Peyer's patch (tissue), 4 donors: ENCODE measurements at regions not wholly inside any gene's neighbourhood (a gene's known extent, or its start where the extent isn't known, plus 50 kb on each side); places are given as distances from the start of the nearest gene placed in this dataset.

Source experiments
- DNase-seq, 3 donors: peaks; one replicate each; pipeline ENCODE4 v3.0.0-alpha.2; 2017 to 2019
- H3K27ac ChIP-seq, 4 donors: fragments of 200-600 bp; sonication (generic); one replicate each; pipeline ENCODE4 v1.5.1; 2016 to 2019
- H3K27me3 ChIP-seq, 2 donors: fragments of 200-600 bp; sonication (generic); one replicate each; pipeline ENCODE4 v1.5.1; 2019
- H3K36me3 ChIP-seq, 3 donors: fragments of 200-600 bp; sonication (generic); one replicate each; pipeline ENCODE4 v1.5.1; 2016 to 2019
- H3K4me1 ChIP-seq, 4 donors: fragments of 200-600 bp; sonication (generic); one replicate each; pipeline ENCODE4 v1.5.1; 2016 to 2019
- H3K4me3 ChIP-seq, 4 donors: fragments of 200-600 bp; sonication (generic); 1 replicate in 3 of 4; 2 replicates in 1 of 4; pipeline ENCODE4 v1.5.1; 2016 to 2019; ENCODE audit warnings: mild to moderate bottlenecking in 1 of 4
- H3K9me3 ChIP-seq, 4 donors: fragments of 200-600 bp; sonication (generic); one replicate each; pipeline ENCODE4 v1.5.1; 2016 to 2019; ENCODE audit warnings: mild to moderate bottlenecking in 1 of 4
- POLR2A ChIP-seq, 2 donors: fragments of 450-650 bp; IDR thresholded peaks; one replicate each; pipeline ENCODE4 v1.5.1; 2017; ENCODE audit warnings: antibody characterized with exemption in 2 of 2, mild to moderate bottlenecking in 2 of 2, moderate library complexity in 2 of 2
- TF ChIP-seq, protein P1 (sequence below), 6 experiments: fragments of 450-650 bp in 4 of 6; fragments of 200-600 bp in 2 of 6; sonication (generic) in 1 of 6; IDR thresholded peaks; one replicate each; pipeline ENCODE4 v1.5.1; 2017 to 2019; ENCODE audit warnings: antibody characterized with exemption in 6 of 6, mild to moderate bottlenecking in 3 of 6, moderate library complexity in 1 of 6

DNA sequence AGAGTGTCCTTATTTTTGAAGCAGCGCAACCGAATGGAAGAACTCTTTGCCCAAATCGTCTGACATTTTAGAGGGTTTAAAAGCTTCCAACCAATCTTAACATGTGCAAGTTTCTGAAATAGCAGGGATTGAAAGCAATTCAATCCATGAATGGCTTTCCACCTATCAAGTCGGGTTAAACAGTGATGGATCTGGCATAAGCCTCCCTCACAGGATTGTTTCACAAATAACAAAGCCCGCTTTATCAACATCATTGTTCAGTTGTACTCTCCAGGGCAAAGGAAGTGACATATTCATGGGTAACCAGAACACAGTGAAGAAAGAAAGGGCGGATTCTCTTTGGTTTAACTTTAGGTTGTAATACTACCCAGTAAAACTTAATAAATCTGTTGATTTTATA lies 497.3 kb downstream of the MTRR start:
- no peaks in the 10 kb centered on the region for H3K9me3 ChIP-seq
- H3K4me1 ChIP-seq = no peaks in the 10 kb centered on the region
- H3K27ac ChIP-seq = no peak overlapping the region
- DNase-seq = no peak
- H3K27me3 ChIP-seq = no peaks in the 10 kb centered on the region
- no peak for TF ChIP-seq POLR2A (IDR thresholded peaks at IDR 0.05)
- H3K36me3 ChIP-seq = no peaks in the 10 kb centered on the region
- H3K4me3 ChIP-seq = no peak overlapping the region

- no peaks in the 10 kb centered on the region for H3K27me3 ChIP-seq
- no peaks in the 10 kb centered on the region for H3K4me1 ChIP-seq
- no peaks in the 10 kb centered on the region for H3K36me3 ChIP-seq
- no peak for TF ChIP-seq POLR2A (IDR thresholded peaks at IDR 0.05)
- TF ChIP-seq, protein P1, sequence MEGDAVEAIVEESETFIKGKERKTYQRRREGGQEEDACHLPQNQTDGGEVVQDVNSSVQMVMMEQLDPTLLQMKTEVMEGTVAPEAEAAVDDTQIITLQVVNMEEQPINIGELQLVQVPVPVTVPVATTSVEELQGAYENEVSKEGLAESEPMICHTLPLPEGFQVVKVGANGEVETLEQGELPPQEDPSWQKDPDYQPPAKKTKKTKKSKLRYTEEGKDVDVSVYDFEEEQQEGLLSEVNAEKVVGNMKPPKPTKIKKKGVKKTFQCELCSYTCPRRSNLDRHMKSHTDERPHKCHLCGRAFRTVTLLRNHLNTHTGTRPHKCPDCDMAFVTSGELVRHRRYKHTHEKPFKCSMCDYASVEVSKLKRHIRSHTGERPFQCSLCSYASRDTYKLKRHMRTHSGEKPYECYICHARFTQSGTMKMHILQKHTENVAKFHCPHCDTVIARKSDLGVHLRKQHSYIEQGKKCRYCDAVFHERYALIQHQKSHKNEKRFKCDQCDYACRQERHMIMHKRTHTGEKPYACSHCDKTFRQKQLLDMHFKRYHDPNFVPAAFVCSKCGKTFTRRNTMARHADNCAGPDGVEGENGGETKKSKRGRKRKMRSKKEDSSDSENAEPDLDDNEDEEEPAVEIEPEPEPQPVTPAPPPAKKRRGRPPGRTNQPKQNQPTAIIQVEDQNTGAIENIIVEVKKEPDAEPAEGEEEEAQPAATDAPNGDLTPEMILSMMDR (IDR thresholded peaks at IDR 0.05) = no peak
- no peak for DNase-seq
- no peak overlapping the region for H3K4me3 ChIP-seq
- H3K27ac ChIP-seq = no peak overlapping the region
- no peaks in the 10 kb centered on the region for H3K9me3 ChIP-seq
Observed at GRCh38 chr5:8376478-8376877, 507.5 kb downstream of the MTRR start.

DNA sequence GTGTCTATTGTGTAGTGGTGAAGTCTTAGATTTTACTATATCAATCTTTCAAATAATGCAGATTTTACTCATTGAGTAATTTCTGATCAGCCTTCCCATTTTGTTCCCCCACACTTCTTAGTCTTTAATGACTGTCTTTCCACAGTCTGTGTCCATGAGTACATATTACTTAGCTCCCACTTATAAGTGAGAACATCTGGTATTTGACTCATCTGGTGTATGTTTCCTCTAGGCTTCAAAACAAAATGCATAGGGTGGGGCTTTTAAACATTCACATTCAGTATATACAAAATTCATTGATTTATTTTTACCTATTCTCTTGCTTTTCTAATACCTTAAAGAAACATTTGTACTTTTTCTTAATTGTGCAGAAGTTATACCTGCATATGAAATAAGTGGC lies 513.0 kb downstream of the MTRR start:
- Histone ChIP-seq H3K4me3 (no peak overlapping the region), H3K9me3 (no peaks in the 10 kb centered on the region), H3K36me3 (no peaks in the 10 kb centered on the region), H3K27me3 (no peaks in the 10 kb centered on the region), H3K27ac (no peak overlapping the region), H3K4me1 (no peaks in the 10 kb centered on the region)
- TF ChIP-seq, protein P1 (IDR thresholded peaks at IDR 0.05) = no peak
- TF ChIP-seq POLR2A (IDR thresholded peaks at IDR 0.05) = no peak
- no peak for DNase-seq

GRCh38 chr5:8382456-8382855 lies 513.5 kb downstream of the MTRR start:
- no peak for TF ChIP-seq POLR2A (IDR thresholded peaks at IDR 0.05)
- TF ChIP-seq, protein P1 (IDR thresholded peaks at IDR 0.05) = no peak
- H3K9me3 ChIP-seq = no peaks in the 10 kb centered on the region
- no peaks in the 10 kb centered on the region for H3K4me1 ChIP-seq
- H3K27ac ChIP-seq = no peak overlapping the region
- H3K4me3 ChIP-seq = no peak overlapping the region
- no peak for DNase-seq
- no peaks in the 10 kb centered on the region for H3K27me3 ChIP-seq
- no peaks in the 10 kb centered on the region for H3K36me3 ChIP-seq

GRCh38 chr5:8383616-8384015 lies 514.7 kb downstream of the MTRR start:
- Histone ChIP-seq H3K27me3 (no peaks in the 10 kb centered on the region), H3K9me3 (no peaks in the 10 kb centered on the region), H3K27ac (no peak overlapping the region), H3K4me1 (no peaks in the 10 kb centered on the region), H3K36me3 (no peaks in the 10 kb centered on the region), H3K4me3 (no peak overlapping the region)
- DNase-seq = no peak
- no peak for TF ChIP-seq POLR2A (IDR thresholded peaks at IDR 0.05)
- TF ChIP-seq, protein P1 (IDR thresholded peaks at IDR 0.05) = no peak

DNA sequence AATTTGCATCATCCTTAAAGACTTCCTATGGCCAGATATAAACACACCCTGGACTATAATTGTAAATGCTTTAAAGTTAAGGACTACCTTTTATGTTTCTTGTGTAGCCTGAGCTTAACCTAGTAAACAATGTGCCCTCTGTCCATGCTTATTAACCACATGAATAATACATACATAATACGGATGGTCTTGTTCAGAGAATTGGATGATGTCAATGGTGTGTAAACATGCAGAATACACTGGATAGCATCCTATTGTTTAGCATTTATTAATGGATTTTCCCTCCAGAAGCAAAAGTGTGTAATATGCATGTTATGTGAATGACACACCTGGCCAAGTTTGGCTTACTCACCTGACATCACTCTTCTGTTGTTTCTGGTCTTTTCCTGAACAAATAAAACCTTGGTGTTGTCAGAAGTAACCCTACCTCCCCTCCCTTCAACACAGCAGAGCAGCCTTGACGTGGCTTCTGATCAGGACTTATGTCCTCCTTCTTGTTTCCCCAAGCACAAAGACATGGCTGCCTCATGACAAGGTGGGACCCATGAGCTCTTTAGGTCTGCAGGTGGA lies 517.9 kb downstream of the MTRR start:
- no peak for TF ChIP-seq POLR2A (IDR thresholded peaks at IDR 0.05)
- TF ChIP-seq, protein P1 (IDR thresholded peaks at IDR 0.05) = no peak
- H3K4me1 ChIP-seq = no peaks in the 10 kb centered on the region
- no peaks in the 10 kb centered on the region for H3K9me3 ChIP-seq
- H3K27me3 ChIP-seq = no peaks in the 10 kb centered on the region
- DNase-seq = no peak
- no peaks in the 10 kb centered on the region for H3K36me3 ChIP-seq
- H3K4me3 ChIP-seq = no peak overlapping the region
- no peak overlapping the region for H3K27ac ChIP-seq
